ENCODE measurements at regions not wholly inside any gene's neighbourhood (a gene's known extent, or its start where the extent isn't known, plus 50 kb on each side); places are given as distances from the start of the nearest gene placed in this dataset.

GRCh38 chr2:126792186-126792585, 106.5 kb upstream of the TEX51 start:
- no peaks in the 10 kb centered on the region for H3K36me3 Mint-ChIP-seq (ENCODE audit: low read depth)
- H3K27me3 Mint-ChIP-seq (ENCODE audit: low read depth): peaks cover 15% of the 10 kb centered on the region
- H3K27ac Mint-ChIP-seq: no peak overlapping the region
- H3K4me3 Mint-ChIP-seq: no peak overlapping the region
- H3K9me3 Mint-ChIP-seq: no peaks in the 10 kb centered on the region
- no peak for TF ChIP-seq CTCF (IDR thresholded peaks at IDR 0.05; ENCODE audit: unreplicated experiment in 3 of 3)
- H3K4me1 Mint-ChIP-seq: peaks cover 6% of the 10 kb centered on the region

- no peak for TF ChIP-seq CTCF (IDR thresholded peaks at IDR 0.05; ENCODE audit: unreplicated experiment in 3 of 3)
- Mint-ChIP-seq H3K9me3 (no peaks in the 10 kb centered on the region), H3K4me3 (no peak overlapping the region), H3K27me3 (ENCODE audit: low read depth) (peaks cover 15% of the 10 kb centered on the region), H3K36me3 (ENCODE audit: low read depth) (no peaks in the 10 kb centered on the region), H3K27ac (no peak overlapping the region), H3K4me1 (peaks cover 6% of the 10 kb centered on the region)
These were observed 105.7 kb upstream of the TEX51 start for GRCh38 chr2:126792993-126793392.

GRCh38 chr2:126793885-126794613, 104.6 kb upstream of the TEX51 start:
- H3K27ac Mint-ChIP-seq: no peak overlapping the region
- H3K4me3 Mint-ChIP-seq: no peak overlapping the region
- no peak for TF ChIP-seq CTCF (IDR thresholded peaks at IDR 0.05; ENCODE audit: unreplicated experiment in 3 of 3)
- no peaks in the 10 kb centered on the region for H3K9me3 Mint-ChIP-seq
- H3K27me3 Mint-ChIP-seq (ENCODE audit: low read depth): peaks cover 18% of the 10 kb centered on the region
- peaks cover 6% of the 10 kb centered on the region for H3K4me1 Mint-ChIP-seq
- no peaks in the 10 kb centered on the region for H3K36me3 Mint-ChIP-seq (ENCODE audit: low read depth)

- peaks cover 20% of the 10 kb centered on the region for H3K27me3 Mint-ChIP-seq (ENCODE audit: low read depth)
- no peak for TF ChIP-seq CTCF (IDR thresholded peaks at IDR 0.05; ENCODE audit: unreplicated experiment in 3 of 3)
- no peaks in the 10 kb centered on the region for H3K36me3 Mint-ChIP-seq (ENCODE audit: low read depth)
- no peak overlapping the region for H3K4me3 Mint-ChIP-seq
- H3K9me3 Mint-ChIP-seq: no peaks in the 10 kb centered on the region
- H3K27ac Mint-ChIP-seq: no peak overlapping the region
- H3K4me1 Mint-ChIP-seq: peaks cover 6% of the 10 kb centered on the region
These were observed 103.0 kb upstream of the TEX51 start for GRCh38 chr2:126795656-126796055.

GRCh38 chr2:126796931-126797621, 101.6 kb upstream of the TEX51 start:
- peaks cover 6% of the 10 kb centered on the region for H3K4me1 Mint-ChIP-seq
- peaks cover 13% of the 10 kb centered on the region for H3K27me3 Mint-ChIP-seq (ENCODE audit: low read depth)
- H3K27ac Mint-ChIP-seq: no peak overlapping the region
- H3K9me3 Mint-ChIP-seq: no peaks in the 10 kb centered on the region
- no peak overlapping the region for H3K4me3 Mint-ChIP-seq
- no peak for TF ChIP-seq CTCF (IDR thresholded peaks at IDR 0.05; ENCODE audit: unreplicated experiment in 3 of 3)
- no peaks in the 10 kb centered on the region for H3K36me3 Mint-ChIP-seq (ENCODE audit: low read depth)

Measured in nephron (organoid).